GM12878 (cell line): ENCODE measurements at regions not wholly inside any gene's neighbourhood (a gene's known extent, or its start where the extent isn't known, plus 50 kb on each side); places are given as distances from the start of the nearest gene placed in this dataset.

Experiments used
- ATAC-seq: fragments of 200-7000 bp; cut with Tn5 transposase; 3 replicates; pipeline ENCODE4 v1.9.1; 2020; ENCODE audit warnings: mild to moderate bottlenecking, moderate library complexity
- BruUV-seq: library from RNA; stranded (reverse); fragments of 400-500 nt; replicated peaks from 2 replicates; lab custom pipeline; 2021; lab: Mats Ljungman, UMichigan
- CTCF ChIA-PET: fragments of 300-600 bp; sonication (Branson Sonifier 250); formaldehyde crosslinking; extraction: SDS; loops from one replicate; lab custom pipeline; 2021; ENCODE audit warnings: inconsistent platforms; lab: Yijun Ruan, JAX
- POLR2A ChIA-PET: fragments of 350-600 bp; formaldehyde crosslinking; extraction: SDS; loops from one replicate; lab custom pipeline; 2021; ENCODE audit warnings: inconsistent platforms; lab: Charles Lee
- RAD21 ChIA-PET: fragments of 300-600 bp; sonication (Branson Sonifier 250); formaldehyde crosslinking; loops from one replicate; lab custom pipeline; 2023; ENCODE audit warnings: antibody characterized with exemption; ENCODE audit not compliant: unreplicated experiment; lab: Charles Lee
- SMC1A ChIA-PET: fragments of 300-600 bp; sonication (Branson Sonifier 250); formaldehyde crosslinking; loops from one replicate; lab custom pipeline; 2023; ENCODE audit not compliant: unreplicated experiment, uncharacterized antibody; lab: Charles Lee
- DNase-seq: peaks from one replicate; pipeline ENCODE4 v3.0.0-alpha.2; 2011; ENCODE audit warnings: low read depth, low spot score
- FAIRE-seq: peaks from 3 replicates; lab custom pipeline; 2011; peaks lifted over from hg19 to GRCh38; lab: Jason Lieb, UNC
- H2AFZ ChIP-seq: 2 replicates; pipeline ENCODE4 v1.6.0; 2011; ENCODE audit warnings: low read depth, low read length, control low read depth; ENCODE audit not compliant: control insufficient read depth
- H3K27ac ChIP-seq: 2 replicates; pipeline ENCODE4 v1.5.1; 2011; ENCODE audit warnings: control low read depth; ENCODE audit not compliant: control insufficient read depth, insufficient read depth
- H3K27me3 ChIP-seq, 2 experiments: replicated peaks in 1 of 2; 2 replicates each; pipeline versions ENCODE4 v1.6.0 to v1.6.1; 2011; ENCODE audit warnings: low read length in 1 of 2; ENCODE audit not compliant: control insufficient read depth in 2 of 2, insufficient read depth in 2 of 2
- H3K36me3 ChIP-seq, 2 experiments: 2 replicates each; pipeline ENCODE4 v1.5.1; 2011; ENCODE audit warnings: low read length in 1 of 2; ENCODE audit not compliant: control insufficient read depth in 2 of 2, insufficient read depth in 2 of 2
- H3K4me1 ChIP-seq: 2 replicates; pipeline ENCODE4 v1.6.1; 2011; ENCODE audit warnings: mild to moderate bottlenecking, low read length, moderate library complexity, mixed read lengths; ENCODE audit not compliant: control insufficient read depth, insufficient read depth
- H3K4me2 ChIP-seq: 2 replicates; pipeline ENCODE4 v1.6.0; 2011; ENCODE audit warnings: control low read depth; ENCODE audit not compliant: control insufficient read depth, insufficient read depth
- H3K4me3 ChIP-seq: fragments of 200-600 bp; sonication (generic); 2 replicates; pipeline ENCODE4 v1.5.1; 2016
- H3K79me2 ChIP-seq: 2 replicates; pipeline ENCODE4 v1.6.0; 2011; ENCODE audit warnings: low read length; ENCODE audit not compliant: control insufficient read depth, insufficient read depth
- H3K9ac ChIP-seq: 2 replicates; pipeline ENCODE4 v1.8.0; 2011; ENCODE audit warnings: low read length, control low read depth, mixed read lengths; ENCODE audit not compliant: control insufficient read depth, insufficient read depth
- H3K9me3 ChIP-seq: replicated peaks from 3 replicates; pipeline ENCODE4 v1.5.1; 2011; ENCODE audit warnings: mild to moderate bottlenecking, low read length; ENCODE audit not compliant: control insufficient read depth, insufficient read depth
- H4K20me1 ChIP-seq: 2 replicates; pipeline ENCODE4 v1.6.0; 2011; ENCODE audit not compliant: control insufficient read depth, insufficient read depth
- HCFC1 ChIP-seq: fragments of 150-350 bp; IDR thresholded peaks from 2 replicates; pipeline ENCODE4 v1.6.1; 2014; ENCODE audit warnings: low read length
- JUNB ChIP-seq: IDR thresholded peaks from 2 replicates; pipeline ENCODE4 v1.6.1; 2016; ENCODE audit warnings: antibody characterized with exemption, mild to moderate bottlenecking
- MLLT1 ChIP-seq: fragments of 450-650 bp; IDR thresholded peaks from 2 replicates; pipeline ENCODE4 v1.6.1; 2016; ENCODE audit warnings: mild to moderate bottlenecking
- NFIC ChIP-seq: IDR thresholded peaks from 2 replicates; pipeline ENCODE4 v1.6.1; 2012; ENCODE audit warnings: low read depth, mild to moderate bottlenecking, inconsistent platforms, low read length, moderate library complexity
- PAX5 ChIP-seq: IDR thresholded peaks from 2 replicates; pipeline ENCODE4 v1.6.1; 2011; ENCODE audit warnings: low read depth, low read length, borderline replicate concordance
- PML ChIP-seq: IDR thresholded peaks from 2 replicates; pipeline ENCODE4 v1.6.1; 2012; ENCODE audit warnings: low read length, inconsistent platforms
- SIN3A ChIP-seq: IDR thresholded peaks from 2 replicates; pipeline ENCODE4 v1.6.1; 2012; ENCODE audit warnings: low read depth, low read length, improper control_type of control experiment
- STAT3 ChIP-seq: IDR thresholded peaks from 2 replicates; pipeline ENCODE4 v1.6.1; 2011; ENCODE audit warnings: low read depth, low read length, improper control_type of control experiment
- TBL1XR1 ChIP-seq: IDR thresholded peaks from 2 replicates; pipeline ENCODE4 v1.6.1; 2012; ENCODE audit warnings: low read depth, low read length, improper control_type of control experiment
- ZNF207 ChIP-seq: fragments of 450-650 bp; IDR thresholded peaks from 2 replicates; pipeline ENCODE4 v1.6.1; 2014; ENCODE audit warnings: antibody characterized with exemption, mild to moderate bottlenecking, borderline replicate concordance
- ZNF24 ChIP-seq: fragments of 450-650 bp; IDR thresholded peaks from 2 replicates; pipeline ENCODE4 v1.6.1; 2017; ENCODE audit warnings: antibody characterized with exemption, mild to moderate bottlenecking
- in situ Hi-C: fragments of 300-500 bp; cut with MboI; formaldehyde crosslinking; loops from 9 replicates; pipeline ENCODE4 v1.14.3; 2018; ENCODE audit warnings: mixed read lengths
- intact Hi-C: fragments of 100-400 bp; cut with micrococcal nuclease; formaldehyde crosslinking; loops from one replicate; pipeline ENCODE4 v1.14.2; 2022; ENCODE audit not compliant: unreplicated experiment

- no peak overlapping the region for H3K27ac ChIP-seq
- ChIA-PET RAD21 (no interaction called here), SMC1A (no interaction called here), CTCF (no interaction called here), POLR2A (interaction anchor here (0.6 kb wide), 1 partner anchor 19 kb away, joined by 5 read pairs; no protein-coding TSS in a partner anchor)
- H3K4me2 ChIP-seq = no peak overlapping the region
- intact Hi-C loops (no loop called here), in situ Hi-C loops (no loop called here)
- ATAC-seq = no peak
- TF ChIP-seq ZNF207 (no peak), SIN3A (no peak), MLLT1 (no peak), ZNF24 (no peak), PML (no peak), HCFC1 (no peak), STAT3 (no peak), NFIC (no peak), TBL1XR1 (no peak), PAX5 (no peak), JUNB (no peak)
- H3K4me3 ChIP-seq = no peak overlapping the region
- H3K4me1 ChIP-seq = no peaks in the 10 kb centered on the region
- no TSS peak for BruUV-seq
- H3K9me3 ChIP-seq = no peaks in the 10 kb centered on the region
- DNase-seq = no peak
- no peaks in the 10 kb centered on the region for H3K79me2 ChIP-seq
- no peak overlapping the region for H2AFZ ChIP-seq
- no peak for FAIRE-seq
- H3K27me3 ChIP-seq = no peaks in the 10 kb centered on the region
- H3K36me3 ChIP-seq = no peaks in the 10 kb centered on the region
- no peak overlapping the region for H3K9ac ChIP-seq
- no peaks in the 10 kb centered on the region for H4K20me1 ChIP-seq
Measured at GRCh38 chr4:163228648-163229047, 62.0 kb upstream of the NAF1 start.
